Activated CD8-positive, alpha-beta memory T cell treated with anti-CD3 and anti-CD28 coated beads for 48 hours (primary cell): ENCODE measurements at regions not wholly inside any gene's neighbourhood (a gene's known extent, or its start where the extent isn't known, plus 50 kb on each side); places are given as distances from the start of the nearest gene placed in this dataset.

ENCODE experiments used
- DNase-seq, 3 experiments: peaks; one replicate each; pipeline ENCODE4 v3.0.0-alpha.2; 2020; ENCODE audit warnings: low read depth in 2 of 3, low spot score in 2 of 3

GRCh38 chr12:92615086-92615485, 87.7 kb upstream of the PLEKHG7 start:
- no peak for DNase-seq

GRCh38 chr12:92614502-92614901, 88.3 kb upstream of the PLEKHG7 start:
- DNase-seq = no peak

GRCh38 chr12:92614001-92614400, 88.8 kb upstream of the PLEKHG7 start:
- no peak for DNase-seq

GRCh38 chr12:92612611-92613010, 90.2 kb upstream of the PLEKHG7 start:
- DNase-seq = no peak

- no peak for DNase-seq
Observed at GRCh38 chr12:92608151-92609091, 94.4 kb upstream of the PLEKHG7 start.

GRCh38 chr12:92606956-92607355, 95.8 kb upstream of the PLEKHG7 start:
- DNase-seq = no peak

GRCh38 chr12:92605621-92606170, 97.1 kb upstream of the PLEKHG7 start:
- DNase-seq = no peak

- DNase-seq = no peak
Observed at GRCh38 chr12:92604786-92605185, 98.0 kb upstream of the PLEKHG7 start.

GRCh38 chr12:92603741-92604432, 98.9 kb upstream of the PLEKHG7 start:
- DNase-seq = no peak

GRCh38 chr12:92602930-92603623, 99.7 kb upstream of the PLEKHG7 start:
- no peak for DNase-seq

GRCh38 chr12:92602476-92602875, 100.3 kb upstream of the PLEKHG7 start:
- no peak for DNase-seq

GRCh38 chr12:92601680-92602079, 101.1 kb upstream of the PLEKHG7 start:
- DNase-seq = no peak

- no peak for DNase-seq
Observed at GRCh38 chr12:92601176-92601575, 101.6 kb upstream of the PLEKHG7 start.

- no peak for DNase-seq
Observed at GRCh38 chr12:92600052-92600451, 102.7 kb upstream of the PLEKHG7 start.

- DNase-seq = no peak
Observed at GRCh38 chr12:92597997-92598396, 104.8 kb upstream of the PLEKHG7 start.

GRCh38 chr12:92597118-92597517, 105.7 kb upstream of the PLEKHG7 start:
- no peak for DNase-seq

GRCh38 chr12:92596383-92596782, 106.4 kb upstream of the PLEKHG7 start:
- DNase-seq = no peak

- DNase-seq = no peak
Observed at GRCh38 chr12:92595663-92596062, 107.1 kb upstream of the PLEKHG7 start.

GRCh38 chr12:92593734-92594402, 108.9 kb upstream of the PLEKHG7 start:
- peak; percentile 16 to 50 (median 30) for DNase-seq

- no peak for DNase-seq
Observed at GRCh38 chr12:92585115-92585727, 117.6 kb upstream of the PLEKHG7 start.
